ENCODE measurements at regions not wholly inside any gene's neighbourhood (a gene's known extent, or its start where the extent isn't known, plus 50 kb on each side); places are given as distances from the start of the nearest gene placed in this dataset.

DNA sequence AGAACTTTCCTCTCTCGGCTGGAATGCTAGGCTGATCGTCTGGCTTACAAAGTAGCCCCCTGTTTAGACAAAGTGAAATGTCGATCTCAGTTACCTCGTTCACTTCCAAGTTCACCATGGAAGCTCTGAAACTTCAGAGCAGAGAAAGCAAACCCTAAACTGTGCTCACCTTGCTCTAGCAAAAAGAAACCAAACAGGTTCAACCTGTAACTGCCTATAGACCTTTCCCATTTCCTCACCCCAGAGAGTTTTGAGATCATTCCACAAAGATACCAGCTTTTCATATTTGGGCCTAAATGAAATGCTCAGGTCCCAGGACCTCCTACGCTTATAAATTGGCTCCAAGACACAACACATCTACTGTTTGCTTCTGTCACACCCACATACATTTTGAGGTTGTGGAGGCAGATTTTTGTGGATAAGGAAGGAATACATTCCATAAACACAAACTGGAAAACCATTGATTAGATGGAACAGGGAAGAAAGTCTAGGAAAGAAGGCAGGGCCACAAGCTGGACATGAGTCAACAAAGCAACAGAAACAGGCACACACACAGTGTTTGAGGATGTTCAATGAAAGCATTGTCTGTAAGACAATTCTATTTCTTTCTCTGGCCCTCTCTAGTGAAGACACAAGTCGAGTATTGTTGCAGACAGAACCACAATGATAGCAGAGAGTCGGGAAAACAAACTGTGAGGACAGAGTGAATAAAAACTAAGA is 52.8 kb upstream of the TGIF1 start:
- Histone ChIP-seq H3K27ac (no peak overlapping the region), H3K36me3 (no peaks in the 10 kb centered on the region), H3K4me1 (no peaks in the 10 kb centered on the region), H3K9me3 (no peaks in the 10 kb centered on the region), H3K9ac (ENCODE audit: low read depth in 2 of 2, low read length in 2 of 2) (no peak overlapping the region), H3K4me3 (no peak overlapping the region), H3K27me3 (no peaks in the 10 kb centered on the region)
- TF ChIP-seq CTCF (IDR thresholded peaks at IDR 0.05): no peak
- intact Hi-C loops (cut with DNase I): no loop called here
- no peak for DNase-seq

DNA sequence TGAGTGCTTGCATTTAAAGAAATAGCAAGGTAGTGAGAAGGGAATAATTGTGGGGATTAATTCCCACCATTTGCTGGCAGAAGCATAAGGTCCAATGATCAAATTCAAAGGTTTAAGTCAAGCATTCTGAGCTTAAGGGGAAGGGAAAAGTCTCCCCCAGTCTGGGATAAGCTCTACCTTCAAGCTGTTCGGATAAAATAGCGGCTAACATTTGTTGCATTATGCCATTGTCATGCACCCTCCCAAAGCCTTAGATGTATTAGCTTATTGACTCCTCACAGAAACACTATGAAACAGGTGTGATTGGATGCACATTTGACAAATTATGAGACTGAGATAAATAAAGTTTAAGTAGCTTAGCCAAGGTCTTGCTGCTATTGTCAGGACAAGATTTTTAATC is 52.2 kb upstream of the TGIF1 start:
- no peaks in the 10 kb centered on the region for H3K4me1 ChIP-seq
- H3K9me3 ChIP-seq: no peaks in the 10 kb centered on the region
- no peaks in the 10 kb centered on the region for H3K27me3 ChIP-seq
- no peak overlapping the region for H3K4me3 ChIP-seq
- no peak for TF ChIP-seq CTCF (IDR thresholded peaks at IDR 0.05)
- no peak overlapping the region for H3K27ac ChIP-seq
- no peak for DNase-seq
- no peaks in the 10 kb centered on the region for H3K36me3 ChIP-seq
- no peak overlapping the region for H3K9ac ChIP-seq (ENCODE audit: low read depth in 2 of 2, low read length in 2 of 2)
- intact Hi-C loops (cut with DNase I): no loop called here
